T follicular helper cell (primary cell): ENCODE measurements at regions not wholly inside any gene's neighbourhood (a gene's known extent, or its start where the extent isn't known, plus 50 kb on each side); places are given as distances from the start of the nearest gene placed in this dataset.

Experiments
- DNase-seq: peaks from one replicate; pipeline ENCODE4 v3.0.0-alpha.2; 2020; ENCODE audit warnings: low read depth

DNA sequence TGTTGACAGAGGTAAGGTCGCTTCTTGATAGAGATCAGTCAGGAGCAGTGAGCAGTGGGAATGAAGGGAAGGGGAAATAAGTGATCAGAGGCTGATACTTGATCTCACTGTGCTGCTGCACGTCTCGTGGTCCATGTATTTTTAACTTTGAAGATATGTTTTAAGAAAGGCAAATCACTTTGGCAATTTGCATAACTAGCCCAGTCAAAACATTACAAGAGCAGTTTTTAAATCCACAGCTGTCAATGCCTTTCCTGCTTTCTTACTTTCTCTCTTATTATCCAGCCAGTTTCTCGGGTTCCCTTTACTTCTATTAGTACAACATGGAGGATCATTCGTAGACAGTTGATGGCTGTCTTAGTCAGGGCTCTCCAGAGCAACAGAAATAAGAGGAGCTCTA lies 472.8 kb downstream of the TMA16 start:
- DNase-seq, result no peak

GRCh38 chr4:163967710-163968109 lies 473.2 kb downstream of the TMA16 start:
- DNase-seq, result no peak

DNA sequence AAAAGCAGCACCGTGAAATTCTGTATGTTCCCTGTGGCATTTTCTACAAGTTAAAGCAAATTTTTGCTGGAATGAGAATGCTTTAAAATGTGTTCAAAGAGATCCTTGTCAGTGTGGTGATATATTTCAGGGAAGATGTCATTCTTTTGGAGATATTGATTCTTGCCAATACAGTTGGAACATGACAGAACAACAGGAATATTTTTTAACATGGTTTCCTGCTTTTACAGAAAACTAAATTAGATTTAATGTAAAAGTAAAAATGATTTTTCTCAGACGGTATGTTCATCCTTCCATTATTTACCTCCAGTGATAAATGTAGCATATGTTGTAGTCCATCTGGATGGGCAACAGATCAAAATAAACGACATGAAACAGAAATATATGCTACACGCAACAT lies 474.8 kb downstream of the TMA16 start:
- no peak for DNase-seq

DNA sequence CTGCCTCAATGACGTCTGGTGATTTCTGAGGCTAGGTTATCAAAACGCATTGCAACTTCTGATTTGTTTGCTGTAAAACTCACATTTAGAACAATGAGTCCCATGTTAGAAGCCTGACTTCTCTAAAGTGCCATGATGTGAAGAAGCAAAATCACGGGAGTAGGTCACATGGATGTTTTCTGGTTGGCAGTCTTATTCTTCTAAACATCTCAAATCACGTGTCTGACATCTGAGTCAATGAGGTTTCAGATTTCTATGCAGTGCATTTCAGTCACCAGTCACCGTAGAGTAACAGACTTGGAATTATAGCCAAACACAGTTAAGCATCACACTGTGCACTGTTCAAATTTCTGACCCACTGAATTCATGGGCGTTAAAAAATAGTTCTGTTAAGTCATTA lies 482.1 kb downstream of the TMA16 start:
- DNase-seq, result no peak

- no peak for DNase-seq
Observed at GRCh38 chr4:163988391-163988790, 493.9 kb downstream of the TMA16 start.

DNA sequence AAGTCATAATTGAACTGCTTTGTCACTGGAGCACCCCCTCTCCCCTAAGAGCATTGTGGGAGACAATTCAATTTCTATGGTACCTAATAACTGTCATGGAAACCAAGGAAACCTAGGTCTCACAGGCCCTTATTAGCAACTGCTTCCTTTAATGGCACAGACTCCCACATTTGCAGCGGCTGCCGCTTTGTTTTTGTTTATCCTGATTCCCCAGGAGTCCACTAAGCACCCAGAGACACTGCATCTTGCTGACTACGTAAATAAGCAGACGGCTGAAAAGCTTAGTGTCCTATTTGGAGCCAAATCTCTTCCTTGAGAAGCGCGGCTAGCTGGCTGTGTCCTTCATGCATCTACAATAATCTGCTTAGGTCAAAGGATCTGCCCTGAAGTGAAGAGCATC lies 494.4 kb downstream of the TMA16 start:
- no peak for DNase-seq

- no peak for DNase-seq
Observed at GRCh38 chr4:163991298-163991865, 496.9 kb downstream of the TMA16 start.

DNA sequence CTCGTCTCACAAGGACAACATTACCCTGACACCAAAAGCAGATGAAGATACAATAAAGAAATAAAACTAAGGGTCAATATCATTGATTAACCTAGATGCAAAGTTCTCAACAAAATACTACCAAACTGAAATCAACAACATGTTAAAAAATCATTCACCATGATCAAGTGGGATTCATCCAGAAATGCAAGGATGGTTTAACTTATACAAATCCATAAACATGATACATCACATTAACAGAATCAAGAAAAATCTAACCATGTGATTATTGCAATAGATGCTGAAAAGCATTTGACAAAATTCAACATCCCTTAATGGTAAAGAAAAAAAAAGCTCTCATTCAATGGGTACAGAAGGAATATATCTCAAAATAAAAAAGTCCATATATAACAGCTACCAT lies 514.9 kb downstream of the TMA16 start:
- no peak for DNase-seq

DNA sequence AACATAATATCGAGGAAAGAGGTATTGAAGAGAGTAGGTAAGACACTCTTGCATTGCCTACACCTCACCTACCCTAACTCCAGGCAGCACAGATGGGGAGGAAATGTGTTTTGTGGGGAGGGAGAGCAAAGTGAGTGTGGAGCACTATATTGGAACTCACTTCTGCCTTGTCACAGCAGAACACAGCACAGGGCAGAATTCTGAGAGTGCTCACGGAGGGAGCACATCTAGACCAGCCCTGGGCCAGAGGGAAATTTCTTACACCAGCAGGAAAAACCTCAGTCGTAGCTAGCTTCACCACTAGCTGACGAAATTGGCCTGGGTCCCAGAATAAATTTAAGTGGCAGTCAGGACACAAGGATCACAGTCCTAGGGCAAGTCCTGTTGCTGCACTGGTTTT lies 517.3 kb downstream of the TMA16 start:
- DNase-seq, result no peak

DNA sequence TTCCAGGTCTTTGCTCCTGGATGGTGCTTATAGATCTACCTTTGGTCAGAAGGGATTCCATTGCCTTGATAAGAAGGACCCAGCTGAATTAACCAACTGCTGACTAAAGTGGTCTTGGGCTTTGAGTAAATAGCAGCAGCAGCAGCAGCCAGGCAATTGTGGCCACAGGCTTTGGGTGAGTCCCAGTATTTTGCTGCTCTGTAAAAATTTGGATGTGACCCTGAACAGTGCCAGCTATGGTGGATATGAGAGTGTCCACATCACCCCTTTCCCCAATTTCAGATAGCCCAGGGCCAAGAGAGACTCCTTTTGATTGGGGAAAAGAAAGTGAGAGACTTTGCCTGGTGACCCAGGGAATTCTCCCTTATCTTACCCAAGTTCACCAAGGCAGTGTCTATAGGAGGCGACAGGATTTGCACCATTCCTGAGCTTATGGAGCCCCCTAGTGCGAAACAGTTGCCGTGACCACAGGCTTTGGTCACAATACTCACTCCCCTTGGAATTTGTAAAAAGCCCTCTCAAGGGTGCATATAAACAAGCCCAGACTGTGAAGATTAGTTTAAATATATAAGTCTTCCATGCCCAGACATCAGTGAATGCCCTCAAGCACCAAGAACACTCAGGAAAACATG lies 518.0 kb downstream of the TMA16 start:
- no peak for DNase-seq

GRCh38 chr4:164021947-164022346 lies 527.5 kb downstream of the TMA16 start:
- DNase-seq, result no peak

DNA sequence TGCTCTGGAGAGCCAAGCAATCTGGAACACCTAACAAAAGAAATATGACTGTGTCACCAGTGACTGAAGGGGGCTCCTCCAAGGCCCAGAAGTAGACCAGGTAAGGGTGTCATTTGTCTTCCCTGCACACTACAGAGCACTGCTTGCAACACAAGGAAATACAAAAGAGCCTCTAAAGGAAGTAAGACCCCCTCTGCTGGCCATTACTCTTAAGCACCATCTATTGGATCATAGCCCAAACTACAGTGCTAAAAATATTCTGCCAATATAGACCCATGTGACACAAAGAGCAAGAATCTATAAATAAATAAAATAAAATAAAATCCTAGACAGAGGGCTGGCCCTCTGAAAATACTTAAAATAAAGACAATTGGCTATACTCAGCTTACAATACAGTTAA lies 528.7 kb downstream of the TMA16 start:
- DNase-seq, result no peak

DNA sequence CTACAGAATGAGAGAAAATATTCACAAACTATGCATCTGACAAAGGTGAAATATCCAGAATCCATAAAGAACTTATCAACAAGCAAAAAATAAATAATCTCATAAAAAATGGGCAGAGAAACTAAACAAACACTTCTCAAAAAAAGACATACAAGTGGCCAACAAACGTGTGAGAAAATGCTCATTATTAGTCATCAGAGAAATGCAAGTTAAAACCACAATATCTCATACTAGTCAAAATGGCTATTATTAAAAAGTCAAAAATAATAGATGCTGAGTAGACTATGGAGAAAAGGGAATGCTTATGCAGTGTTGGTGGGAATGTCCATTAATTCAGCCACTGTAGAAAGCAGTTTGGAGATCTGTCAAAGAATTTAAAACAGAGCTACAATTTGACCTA lies 533.3 kb downstream of the TMA16 start:
- DNase-seq, result no peak

DNA sequence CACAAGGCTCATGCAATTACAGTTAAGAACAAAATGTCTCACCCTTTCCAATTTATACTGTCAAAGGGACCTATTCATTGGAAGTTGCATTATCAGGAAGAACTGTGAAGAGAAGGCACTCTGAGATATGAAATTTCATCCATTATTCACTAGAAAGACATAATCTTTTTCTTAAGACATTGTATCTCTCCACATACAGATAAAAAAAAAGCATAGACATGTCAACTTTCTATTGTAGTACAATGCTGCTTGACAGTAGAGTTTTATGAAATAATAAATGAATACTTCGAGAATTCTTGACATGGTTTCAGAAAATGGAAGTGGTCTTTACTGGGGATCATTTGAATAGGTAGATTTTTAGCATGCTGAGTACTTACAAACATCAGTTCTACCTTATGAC lies 545.0 kb downstream of the TMA16 start:
- no peak for DNase-seq

DNA sequence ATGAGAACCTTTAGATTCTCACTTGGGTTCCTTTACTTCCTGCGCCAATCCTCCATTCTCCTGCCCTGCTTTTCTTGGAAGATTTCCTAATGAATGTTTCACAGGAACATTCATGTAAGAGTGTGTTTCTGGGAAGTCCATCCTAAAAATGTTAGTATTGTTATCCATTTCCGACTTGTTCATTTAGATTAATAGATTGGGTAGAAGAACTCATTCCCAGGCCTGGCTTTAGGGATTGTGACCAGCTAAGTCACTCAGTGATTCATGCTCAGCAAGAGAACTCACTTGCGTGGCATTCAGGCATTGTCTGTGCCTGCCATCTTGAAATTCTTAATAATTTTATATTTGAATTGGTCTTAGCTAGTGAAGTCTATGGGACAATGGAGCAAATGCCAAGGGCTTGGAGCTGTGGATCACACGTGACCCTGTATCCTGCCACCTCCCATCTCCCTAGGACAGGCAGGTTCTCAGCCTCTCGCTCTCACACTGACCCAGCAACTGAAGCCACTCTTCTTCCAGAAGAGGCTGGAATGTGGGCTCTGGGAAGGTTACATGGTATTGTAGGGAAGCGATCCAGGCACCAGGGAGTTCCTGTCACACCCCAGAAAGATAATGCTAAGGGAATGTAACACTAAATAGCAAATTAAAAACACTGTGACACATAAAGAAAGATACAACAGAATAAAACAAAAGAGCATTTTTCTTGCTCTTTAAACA lies 562.1 kb downstream of the TMA16 start:
- DNase-seq, result no peak

GRCh38 chr4:164058776-164059445 lies 564.4 kb downstream of the TMA16 start:
- no peak for DNase-seq

- no peak for DNase-seq
Observed at GRCh38 chr4:164060456-164060855, 566.0 kb downstream of the TMA16 start.

DNA sequence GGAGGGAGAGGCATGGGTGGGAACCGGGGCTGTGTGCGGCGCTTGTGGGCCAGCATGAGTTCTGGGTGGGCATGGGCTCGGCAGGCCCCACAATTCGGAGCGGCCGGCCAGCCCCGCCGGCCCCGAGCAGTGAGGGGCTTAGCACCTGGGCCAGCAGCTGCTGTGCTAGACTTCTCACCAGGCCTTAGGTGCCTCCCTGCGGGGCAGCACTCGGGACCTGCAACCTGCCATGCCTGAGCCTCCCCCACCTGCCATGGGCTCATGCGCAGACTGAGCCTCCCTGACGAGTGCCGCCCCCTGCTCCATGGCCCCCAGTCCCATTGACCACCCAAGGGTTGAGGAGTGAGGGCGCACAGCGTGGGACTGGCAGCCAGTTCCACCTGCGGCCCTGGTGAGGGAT lies 573.9 kb downstream of the TMA16 start:
- DNase-seq, result no peak

GRCh38 chr4:164070625-164071024 lies 576.1 kb downstream of the TMA16 start:
- DNase-seq, result no peak

DNA sequence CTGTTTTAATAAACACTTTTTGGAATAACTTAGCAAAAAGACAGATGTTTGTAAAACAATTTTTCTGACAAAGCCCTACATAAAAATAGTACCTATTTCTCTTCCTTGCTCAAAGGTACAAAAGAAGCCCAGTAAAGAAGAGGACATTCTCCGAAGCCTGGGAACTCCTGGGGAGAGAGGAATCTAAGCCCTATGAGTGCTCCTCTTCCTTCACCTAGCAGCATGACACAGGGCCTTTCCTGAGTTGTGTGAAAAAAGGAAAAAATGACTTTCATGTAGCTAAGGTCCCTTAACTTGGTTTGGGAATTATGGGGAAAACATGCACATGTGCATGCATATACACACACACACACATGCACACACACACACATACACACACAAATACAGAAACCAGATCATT lies 586.9 kb downstream of the TMA16 start:
- DNase-seq, result no peak

- no peak for DNase-seq
Observed at GRCh38 chr4:164081801-164082200, 587.3 kb downstream of the TMA16 start.

- DNase-seq, result no peak
Observed at GRCh38 chr4:164087733-164088132, 593.2 kb downstream of the TMA16 start.
